Endothelial cell (in vitro differentiated cells): ENCODE measurements at regions not wholly inside any gene's neighbourhood (a gene's known extent, or its start where the extent isn't known, plus 50 kb on each side); places are given as distances from the start of the nearest gene placed in this dataset.

Source experiments
- DNase-seq: peaks from one replicate; pipeline ENCODE4 v3.0.0; 2021; ENCODE audit warnings: low spot score
- H3K27ac Mint-ChIP-seq: one replicate; pipeline ENCODE4 v1.8.0; 2021; ENCODE audit warnings: mixed read lengths, inconsistent platforms; ENCODE audit not compliant: unreplicated experiment
- H3K27me3 Mint-ChIP-seq: one replicate; pipeline ENCODE4 v1.8.0; 2021; ENCODE audit warnings: mild to moderate bottlenecking, moderate library complexity, mixed read lengths, inconsistent platforms; ENCODE audit not compliant: unreplicated experiment
- H3K36me3 Mint-ChIP-seq: one replicate; pipeline ENCODE4 v1.8.0; 2021; ENCODE audit warnings: mild to moderate bottlenecking, low read depth, mixed read lengths, inconsistent platforms; ENCODE audit not compliant: unreplicated experiment
- H3K4me1 Mint-ChIP-seq: one replicate; pipeline ENCODE4 v1.8.0; 2021; ENCODE audit warnings: mild to moderate bottlenecking, mixed read lengths, inconsistent platforms; ENCODE audit not compliant: unreplicated experiment
- H3K4me3 Mint-ChIP-seq: one replicate; pipeline ENCODE4 v1.8.0; 2021; ENCODE audit warnings: mild to moderate bottlenecking, mixed read lengths, inconsistent platforms; ENCODE audit not compliant: unreplicated experiment
- H3K9me3 Mint-ChIP-seq: one replicate; pipeline ENCODE4 v1.8.0; 2021; ENCODE audit warnings: mixed read lengths, inconsistent platforms; ENCODE audit not compliant: unreplicated experiment
- TF ChIP-seq, protein P1 (sequence below): fragments of 200-600 bp; sonication (generic); IDR thresholded peaks from one replicate; pipeline ENCODE4 v1.5.0; 2021; ENCODE audit warnings: antibody characterized with exemption; ENCODE audit not compliant: unreplicated experiment

- Mint-ChIP-seq H3K4me3 (no peak overlapping the region), H3K27ac (no peak overlapping the region), H3K9me3 (no peaks in the 10 kb centered on the region), H3K36me3 (peaks cover 4% of the 10 kb centered on the region), H3K4me1 (peaks cover 47% of the 10 kb centered on the region), H3K27me3 (peaks cover 3% of the 10 kb centered on the region)
- TF ChIP-seq, protein P1, sequence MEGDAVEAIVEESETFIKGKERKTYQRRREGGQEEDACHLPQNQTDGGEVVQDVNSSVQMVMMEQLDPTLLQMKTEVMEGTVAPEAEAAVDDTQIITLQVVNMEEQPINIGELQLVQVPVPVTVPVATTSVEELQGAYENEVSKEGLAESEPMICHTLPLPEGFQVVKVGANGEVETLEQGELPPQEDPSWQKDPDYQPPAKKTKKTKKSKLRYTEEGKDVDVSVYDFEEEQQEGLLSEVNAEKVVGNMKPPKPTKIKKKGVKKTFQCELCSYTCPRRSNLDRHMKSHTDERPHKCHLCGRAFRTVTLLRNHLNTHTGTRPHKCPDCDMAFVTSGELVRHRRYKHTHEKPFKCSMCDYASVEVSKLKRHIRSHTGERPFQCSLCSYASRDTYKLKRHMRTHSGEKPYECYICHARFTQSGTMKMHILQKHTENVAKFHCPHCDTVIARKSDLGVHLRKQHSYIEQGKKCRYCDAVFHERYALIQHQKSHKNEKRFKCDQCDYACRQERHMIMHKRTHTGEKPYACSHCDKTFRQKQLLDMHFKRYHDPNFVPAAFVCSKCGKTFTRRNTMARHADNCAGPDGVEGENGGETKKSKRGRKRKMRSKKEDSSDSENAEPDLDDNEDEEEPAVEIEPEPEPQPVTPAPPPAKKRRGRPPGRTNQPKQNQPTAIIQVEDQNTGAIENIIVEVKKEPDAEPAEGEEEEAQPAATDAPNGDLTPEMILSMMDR: peak; percentile 25
- no peak for DNase-seq
Measured at GRCh38 chr7:33673029-33673700, 232.2 kb upstream of the BMPER start.

DNA sequence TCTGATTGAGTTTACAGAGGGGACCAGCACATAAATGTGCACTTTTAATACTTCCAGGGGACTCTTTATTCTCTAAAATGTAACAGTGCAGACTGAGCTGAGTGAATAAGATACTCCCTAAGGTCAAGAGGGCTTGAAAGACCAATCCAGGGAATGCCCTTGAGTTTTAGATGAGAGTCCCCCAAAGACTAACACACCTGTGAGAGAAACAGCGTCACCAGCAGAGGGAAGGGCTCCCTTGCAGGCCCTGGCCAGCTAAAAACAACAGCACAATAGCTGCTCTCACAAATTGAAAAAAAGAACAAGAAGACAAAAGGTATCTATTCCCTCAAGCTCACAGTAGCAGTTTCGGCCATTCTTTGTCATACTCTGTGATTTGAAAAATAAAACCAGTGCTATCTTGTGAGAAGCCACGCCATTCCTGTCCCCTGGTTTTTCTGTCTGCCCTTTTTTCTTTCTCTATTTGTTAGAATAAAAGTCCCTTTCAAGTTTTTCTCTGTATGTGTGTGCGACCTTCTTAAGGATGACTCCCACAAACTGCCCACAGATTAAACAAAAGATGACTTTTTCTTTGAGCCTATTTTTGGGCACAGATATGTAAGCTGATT, 230.4 kb upstream of the BMPER start:
- peak overlapping the region; percentile 12 for H3K27ac Mint-ChIP-seq

GRCh38 chr7:33677556-33677955, 227.8 kb upstream of the BMPER start:
- Mint-ChIP-seq H3K4me3 (no peak overlapping the region), H3K27me3 (peaks cover 4% of the 10 kb centered on the region), H3K9me3 (no peaks in the 10 kb centered on the region), H3K27ac (no peak overlapping the region), H3K4me1 (peaks cover 15% of the 10 kb centered on the region), H3K36me3 (peaks cover 4% of the 10 kb centered on the region)
- no peak for DNase-seq
- TF ChIP-seq, protein P1: no peak

More for the DNA sequence above, 230.4 kb upstream of the BMPER start:
- peaks cover 4% of the 10 kb centered on the region for H3K36me3 Mint-ChIP-seq
- DNase-seq: no peak
- no peak overlapping the region for H3K4me3 Mint-ChIP-seq
- no peaks in the 10 kb centered on the region for H3K9me3 Mint-ChIP-seq
- H3K27me3 Mint-ChIP-seq: no peaks in the 10 kb centered on the region
- TF ChIP-seq, protein P1: no peak
- peaks cover 33% of the 10 kb centered on the region for H3K4me1 Mint-ChIP-seq

DNA sequence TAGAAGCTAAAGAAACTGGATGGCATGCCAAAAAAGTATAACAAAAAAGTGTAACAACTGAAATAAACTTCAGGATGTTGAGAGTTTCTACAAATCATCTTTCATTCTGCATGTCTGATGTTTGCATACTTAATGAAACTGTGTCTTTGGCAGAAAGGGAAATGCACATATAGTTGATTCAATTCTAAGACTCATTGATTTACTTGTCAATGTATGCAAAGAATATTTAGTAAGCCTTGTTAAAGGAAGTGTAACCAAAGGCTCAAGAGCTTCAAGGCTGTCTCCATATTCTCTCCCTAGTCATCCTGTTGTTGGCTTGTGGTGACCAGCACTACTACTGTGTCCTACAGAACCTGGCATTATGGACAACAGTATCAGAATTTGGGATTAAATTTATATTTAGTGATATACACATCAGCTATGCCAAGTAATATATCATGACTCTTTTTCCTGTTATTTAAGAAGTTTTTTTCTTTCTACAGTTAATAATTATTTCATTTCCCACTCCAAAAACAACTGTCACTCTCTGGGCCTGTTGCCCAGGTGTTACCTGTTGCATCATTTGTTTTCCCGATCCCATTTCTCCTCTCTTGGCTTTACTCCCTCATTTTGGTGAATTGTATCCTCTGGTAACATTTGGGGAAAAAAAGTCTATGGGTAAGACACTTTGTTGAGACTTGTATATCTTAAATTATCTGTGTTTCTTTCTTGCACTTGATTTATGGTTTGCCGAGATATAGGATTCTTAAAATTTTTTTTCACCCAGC, 226.6 kb upstream of the BMPER start:
- Mint-ChIP-seq H3K27me3 (peaks cover 4% of the 10 kb centered on the region), H3K4me1 (peaks cover 10% of the 10 kb centered on the region), H3K9me3 (no peaks in the 10 kb centered on the region), H3K4me3 (no peak overlapping the region), H3K36me3 (no peaks in the 10 kb centered on the region), H3K27ac (no peak overlapping the region)
- no peak for DNase-seq
- TF ChIP-seq, protein P1: no peak

GRCh38 chr7:33680682-33681081, 224.7 kb upstream of the BMPER start:
- Mint-ChIP-seq H3K9me3 (no peaks in the 10 kb centered on the region), H3K36me3 (no peaks in the 10 kb centered on the region), H3K27me3 (peaks cover 4% of the 10 kb centered on the region), H3K4me1 (no peaks in the 10 kb centered on the region), H3K27ac (no peak overlapping the region), H3K4me3 (no peak overlapping the region)
- TF ChIP-seq, protein P1: no peak
- no peak for DNase-seq
